HFFc6 (cell line): ENCODE measurements at regions not wholly inside any gene's neighbourhood (a gene's known extent, or its start where the extent isn't known, plus 50 kb on each side); places are given as distances from the start of the nearest gene placed in this dataset.
A peak's percentile ranks its signal among the peaks of the same experiment; 100 is the strongest.

Experiments
- DNase-seq: peaks from one replicate; pipeline ENCODE4 v3.0.0-alpha.2; 2018
- H3K27ac Mint-ChIP-seq: 2 replicates; pipeline ENCODE4 v1.8.0; 2020; ENCODE audit warnings: mild to moderate bottlenecking, mixed read lengths
- H3K27me3 Mint-ChIP-seq: 2 replicates; pipeline ENCODE4 v1.8.0; 2021; ENCODE audit warnings: mild to moderate bottlenecking, moderate library complexity, mixed read lengths; ENCODE audit not compliant: insufficient read depth
- H3K36me3 Mint-ChIP-seq: 2 replicates; pipeline ENCODE4 v1.8.0; 2021; ENCODE audit warnings: low read depth, mixed read lengths
- H3K4me1 Mint-ChIP-seq: 2 replicates; pipeline ENCODE4 v1.8.0; 2020; ENCODE audit warnings: low read depth, mixed read lengths
- H3K4me3 Mint-ChIP-seq: 2 replicates; pipeline ENCODE4 v1.8.0; 2020; ENCODE audit warnings: mild to moderate bottlenecking, moderate library complexity, mixed read lengths
- H3K9me3 Mint-ChIP-seq: 2 replicates; pipeline ENCODE4 v1.8.0; 2020; ENCODE audit warnings: mild to moderate bottlenecking, mixed read lengths
- CTCF ChIP-seq: fragments of 200-600 bp; sonication (generic); IDR thresholded peaks from 2 replicates; pipeline ENCODE4 v1.5.0; 2021; ENCODE audit warnings: antibody characterized with exemption, mild to moderate bottlenecking

DNA sequence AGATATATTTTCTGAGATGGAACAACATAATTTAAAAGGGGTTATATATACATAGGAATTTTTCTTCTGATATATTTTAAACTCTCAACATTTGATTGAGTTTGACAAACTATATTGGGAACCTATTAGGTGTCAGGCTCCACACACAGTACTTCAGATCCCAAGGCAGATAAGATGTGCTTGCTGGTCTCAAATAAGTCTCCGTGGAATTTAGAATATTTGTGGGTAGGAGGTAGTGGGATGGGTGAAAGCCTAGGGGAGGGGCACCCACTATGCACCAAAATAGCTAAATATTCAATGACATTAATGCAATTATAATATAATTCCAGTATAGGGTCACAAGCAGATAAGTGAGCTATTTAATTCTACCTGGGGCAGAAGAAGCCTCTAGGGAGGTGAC, 81.5 kb downstream of the ARL4A start:
- no peaks in the 10 kb centered on the region for H3K36me3 Mint-ChIP-seq
- no peaks in the 10 kb centered on the region for H3K27me3 Mint-ChIP-seq
- no peak overlapping the region for H3K27ac Mint-ChIP-seq
- H3K4me1 Mint-ChIP-seq, result peaks cover 64% of the 10 kb centered on the region
- TF ChIP-seq CTCF, result no peak
- no peaks in the 10 kb centered on the region for H3K9me3 Mint-ChIP-seq
- H3K4me3 Mint-ChIP-seq, result no peak overlapping the region
- DNase-seq, result no peak

DNA sequence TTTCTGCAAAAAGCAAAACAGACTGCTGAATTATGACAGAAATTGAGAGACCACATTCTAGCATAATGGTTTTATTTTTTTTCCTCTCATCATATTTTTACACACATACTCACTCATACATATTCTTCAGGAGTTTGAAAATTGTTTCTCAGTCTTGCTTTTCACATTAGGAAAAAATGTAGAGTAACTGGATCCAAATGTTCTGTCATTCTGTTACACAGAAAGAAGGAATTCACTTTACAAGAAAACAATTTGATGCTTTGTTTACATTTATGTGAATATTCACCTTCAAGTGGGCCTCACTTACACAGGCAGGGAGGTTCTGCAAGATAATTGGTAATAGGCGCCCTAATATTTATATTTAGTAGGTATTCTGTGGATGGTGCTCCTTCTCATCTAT, 82.0 kb downstream of the ARL4A start:
- H3K27me3 Mint-ChIP-seq, result no peaks in the 10 kb centered on the region
- DNase-seq, result peak; percentile 9
- H3K36me3 Mint-ChIP-seq, result no peaks in the 10 kb centered on the region
- no peaks in the 10 kb centered on the region for H3K9me3 Mint-ChIP-seq
- peaks cover 60% of the 10 kb centered on the region for H3K4me1 Mint-ChIP-seq
- no peak overlapping the region for H3K4me3 Mint-ChIP-seq
- no peak overlapping the region for H3K27ac Mint-ChIP-seq
- TF ChIP-seq CTCF, result no peak

DNA sequence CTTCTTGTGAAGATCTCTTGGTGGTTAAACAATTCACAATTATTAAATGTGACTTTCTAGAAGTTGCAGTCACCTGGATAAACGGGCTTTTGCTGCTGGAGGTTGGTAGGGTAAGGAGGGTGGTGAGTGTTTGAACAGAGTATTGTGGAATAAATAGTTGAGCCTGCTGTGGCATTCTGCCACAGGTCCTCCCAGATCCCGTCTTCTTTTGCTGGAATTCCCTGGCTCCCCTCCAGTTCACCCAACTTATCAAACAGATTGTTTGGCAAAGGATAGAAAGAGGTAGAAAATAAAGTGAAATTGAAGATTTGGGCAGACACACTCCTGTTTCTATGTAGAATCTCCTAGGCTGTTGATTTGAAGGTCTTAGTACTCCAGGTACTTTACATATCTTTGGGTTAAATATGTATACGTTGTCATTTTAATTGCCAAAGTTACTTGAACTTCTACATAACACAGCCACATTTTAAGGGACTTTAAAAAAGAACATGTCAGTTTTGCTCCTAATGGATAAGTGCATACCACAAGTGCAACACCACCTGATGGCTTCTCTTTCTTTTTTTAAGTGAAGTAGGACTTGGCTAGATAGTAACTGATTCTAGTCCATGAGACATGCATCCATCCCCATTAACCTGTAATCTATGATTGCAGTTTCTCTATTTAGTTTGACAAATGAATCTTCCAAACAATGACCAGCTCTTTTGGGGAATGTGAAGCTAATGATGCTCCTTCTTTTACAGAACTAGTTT, 83.0 kb downstream of the ARL4A start:
- peak overlapping the region; percentile 9; the same call in 1 of the 2 replicates for H3K4me3 Mint-ChIP-seq
- H3K4me1 Mint-ChIP-seq, result peaks cover 50% of the 10 kb centered on the region
- no peak overlapping the region for H3K27ac Mint-ChIP-seq
- DNase-seq, result no peak
- no peaks in the 10 kb centered on the region for H3K36me3 Mint-ChIP-seq
- H3K27me3 Mint-ChIP-seq, result no peaks in the 10 kb centered on the region
- H3K9me3 Mint-ChIP-seq, result no peaks in the 10 kb centered on the region
- no peak for TF ChIP-seq CTCF

DNA sequence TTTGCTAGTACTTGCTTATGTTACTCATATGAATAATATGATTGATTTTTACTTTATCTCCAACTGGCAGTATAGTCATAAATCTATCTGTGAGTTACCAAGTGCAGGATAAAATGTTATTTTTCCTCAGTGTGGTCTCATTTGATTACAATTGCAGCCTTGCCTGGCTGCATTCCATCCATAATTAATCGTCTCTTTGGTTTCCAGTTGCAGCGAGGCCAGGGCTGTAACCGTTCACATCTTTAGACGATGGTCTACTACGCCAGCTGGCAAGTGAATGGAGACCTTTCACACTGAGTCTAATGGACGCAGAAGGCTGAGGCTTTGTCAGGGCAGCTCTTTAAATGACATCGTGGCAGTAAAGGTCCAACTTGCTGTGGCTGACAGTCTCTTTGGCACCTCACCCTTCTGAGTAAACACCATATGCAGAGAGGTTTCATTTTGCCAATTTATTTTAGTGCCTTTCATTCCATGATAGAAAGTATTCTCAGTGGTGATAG, 84.0 kb downstream of the ARL4A start:
- Mint-ChIP-seq H3K4me3 (peak overlapping the region; percentile 73), H3K9me3 (no peaks in the 10 kb centered on the region), H3K27me3 (no peaks in the 10 kb centered on the region), H3K4me1 (peaks cover 41% of the 10 kb centered on the region), H3K36me3 (no peaks in the 10 kb centered on the region), H3K27ac (peak overlapping the region; percentile 17; the same call in 1 of the 2 replicates)
- peak; percentile 6 for DNase-seq
- no peak for TF ChIP-seq CTCF

- Mint-ChIP-seq H3K27ac (no peak overlapping the region), H3K27me3 (no peaks in the 10 kb centered on the region), H3K4me3 (no peak overlapping the region), H3K9me3 (no peaks in the 10 kb centered on the region), H3K36me3 (no peaks in the 10 kb centered on the region), H3K4me1 (peaks cover 38% of the 10 kb centered on the region)
- TF ChIP-seq CTCF, result no peak
- no peak for DNase-seq
These were observed 85.3 kb downstream of the ARL4A start for GRCh38 chr7:12772768-12773167.
